ENCODE measurements at regions not wholly inside any gene's neighbourhood (a gene's known extent, or its start where the extent isn't known, plus 50 kb on each side); places are given as distances from the start of the nearest gene placed in this dataset.

DNA sequence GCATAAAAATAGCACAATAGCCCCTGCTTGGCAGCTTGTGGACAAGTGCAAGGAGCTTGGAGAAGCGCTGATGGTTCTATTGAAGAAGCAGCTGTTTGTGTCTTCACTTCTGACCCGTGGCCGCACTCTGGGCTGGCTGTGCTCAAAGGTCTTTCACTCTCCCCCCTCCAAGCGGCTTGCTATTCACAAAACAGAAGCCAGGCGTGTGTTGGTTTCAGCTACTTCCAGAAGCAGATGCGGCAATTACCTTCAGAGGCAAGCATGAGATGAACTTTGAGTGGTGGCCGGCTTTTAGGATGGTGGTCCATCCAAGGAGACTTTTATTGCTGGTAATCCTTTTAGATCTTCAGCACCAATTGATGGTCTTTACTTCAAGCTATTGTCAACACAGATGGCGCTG, 188.5 kb upstream of the ARGLU1 start:
- TF ChIP-seq, protein P1, sequence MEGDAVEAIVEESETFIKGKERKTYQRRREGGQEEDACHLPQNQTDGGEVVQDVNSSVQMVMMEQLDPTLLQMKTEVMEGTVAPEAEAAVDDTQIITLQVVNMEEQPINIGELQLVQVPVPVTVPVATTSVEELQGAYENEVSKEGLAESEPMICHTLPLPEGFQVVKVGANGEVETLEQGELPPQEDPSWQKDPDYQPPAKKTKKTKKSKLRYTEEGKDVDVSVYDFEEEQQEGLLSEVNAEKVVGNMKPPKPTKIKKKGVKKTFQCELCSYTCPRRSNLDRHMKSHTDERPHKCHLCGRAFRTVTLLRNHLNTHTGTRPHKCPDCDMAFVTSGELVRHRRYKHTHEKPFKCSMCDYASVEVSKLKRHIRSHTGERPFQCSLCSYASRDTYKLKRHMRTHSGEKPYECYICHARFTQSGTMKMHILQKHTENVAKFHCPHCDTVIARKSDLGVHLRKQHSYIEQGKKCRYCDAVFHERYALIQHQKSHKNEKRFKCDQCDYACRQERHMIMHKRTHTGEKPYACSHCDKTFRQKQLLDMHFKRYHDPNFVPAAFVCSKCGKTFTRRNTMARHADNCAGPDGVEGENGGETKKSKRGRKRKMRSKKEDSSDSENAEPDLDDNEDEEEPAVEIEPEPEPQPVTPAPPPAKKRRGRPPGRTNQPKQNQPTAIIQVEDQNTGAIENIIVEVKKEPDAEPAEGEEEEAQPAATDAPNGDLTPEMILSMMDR (conservative IDR thresholded peaks at IDR 0.05) = no peak
- TF ChIP-seq ZFX (IDR thresholded peaks at IDR 0.05) = no peak

Measured in C4-2B (cell line).